Mesothelial cell of epicardium (in vitro differentiated cells): ENCODE measurements at regions not wholly inside any gene's neighbourhood (a gene's known extent, or its start where the extent isn't known, plus 50 kb on each side); places are given as distances from the start of the nearest gene placed in this dataset.

Experiments
- DNase-seq, 2 experiments: peaks; one replicate each; pipeline ENCODE4 v3.0.0; 2021; ENCODE audit warnings: low spot score in 2 of 2; ENCODE audit not compliant: unreplicated experiment in 2 of 2
- H3K27ac Mint-ChIP-seq: 2 replicates; pipeline ENCODE4 v1.8.0; 2021; ENCODE audit warnings: mixed read lengths
- H3K27me3 Mint-ChIP-seq: 2 replicates; pipeline ENCODE4 v1.8.0; 2021; ENCODE audit warnings: low read depth, mixed read lengths
- H3K36me3 Mint-ChIP-seq: 2 replicates; pipeline ENCODE4 v1.8.0; 2021; ENCODE audit warnings: mixed read lengths
- H3K4me1 Mint-ChIP-seq: 2 replicates; pipeline ENCODE4 v1.8.0; 2021; ENCODE audit warnings: mixed read lengths
- H3K4me3 Mint-ChIP-seq: 2 replicates; pipeline ENCODE4 v1.8.0; 2021; ENCODE audit warnings: mild to moderate bottlenecking, moderate library complexity, mixed read lengths
- H3K9me3 Mint-ChIP-seq: 2 replicates; pipeline ENCODE4 v1.8.0; 2021; ENCODE audit warnings: mixed read lengths
- CTCF ChIP-seq: fragments of 200-600 bp; sonication (generic); IDR thresholded peaks from one replicate; pipeline ENCODE4 v1.5.0; 2021; ENCODE audit warnings: antibody characterized with exemption; ENCODE audit not compliant: unreplicated experiment

GRCh38 chr4:123455360-123455759, 58.8 kb downstream of the SPRY1 start:
- Mint-ChIP-seq H3K27ac (no peak overlapping the region), H3K4me1 (peaks cover 9% of the 10 kb centered on the region), H3K27me3 (no peaks in the 10 kb centered on the region), H3K36me3 (peaks cover 5% of the 10 kb centered on the region), H3K4me3 (no peak overlapping the region), H3K9me3 (peaks cover 7% of the 10 kb centered on the region)
- TF ChIP-seq CTCF = no peak
- no peak for DNase-seq

- Mint-ChIP-seq H3K27ac (no peak overlapping the region), H3K4me1 (peaks cover 2% of the 10 kb centered on the region), H3K36me3 (no peaks in the 10 kb centered on the region), H3K9me3 (no peaks in the 10 kb centered on the region), H3K27me3 (no peaks in the 10 kb centered on the region), H3K4me3 (no peak overlapping the region)
- no peak for DNase-seq
- no peak for TF ChIP-seq CTCF
Observed at GRCh38 chr4:123462007-123462406, 65.4 kb downstream of the SPRY1 start.

GRCh38 chr4:123463869-123464268, 67.3 kb downstream of the SPRY1 start:
- H3K4me1 Mint-ChIP-seq = peaks cover 2% of the 10 kb centered on the region
- H3K9me3 Mint-ChIP-seq = no peaks in the 10 kb centered on the region
- TF ChIP-seq CTCF = no peak
- no peak for DNase-seq
- H3K27me3 Mint-ChIP-seq = no peaks in the 10 kb centered on the region
- H3K27ac Mint-ChIP-seq = no peak overlapping the region
- H3K36me3 Mint-ChIP-seq = no peaks in the 10 kb centered on the region
- no peak overlapping the region for H3K4me3 Mint-ChIP-seq

GRCh38 chr4:123465416-123465815, 68.8 kb downstream of the SPRY1 start:
- no peak for DNase-seq
- no peak overlapping the region for H3K4me3 Mint-ChIP-seq
- peaks cover 4% of the 10 kb centered on the region for H3K4me1 Mint-ChIP-seq
- H3K9me3 Mint-ChIP-seq = no peaks in the 10 kb centered on the region
- no peak for TF ChIP-seq CTCF
- no peaks in the 10 kb centered on the region for H3K36me3 Mint-ChIP-seq
- no peak overlapping the region for H3K27ac Mint-ChIP-seq
- H3K27me3 Mint-ChIP-seq = no peaks in the 10 kb centered on the region

GRCh38 chr4:123466080-123466785, 69.6 kb downstream of the SPRY1 start:
- no peaks in the 10 kb centered on the region for H3K9me3 Mint-ChIP-seq
- DNase-seq = no peak
- TF ChIP-seq CTCF = no peak
- no peak overlapping the region for H3K4me3 Mint-ChIP-seq
- H3K4me1 Mint-ChIP-seq = peaks cover 6% of the 10 kb centered on the region
- H3K27me3 Mint-ChIP-seq = no peaks in the 10 kb centered on the region
- no peaks in the 10 kb centered on the region for H3K36me3 Mint-ChIP-seq
- no peak overlapping the region for H3K27ac Mint-ChIP-seq

- no peak for DNase-seq
- no peak overlapping the region for H3K27ac Mint-ChIP-seq
- H3K4me3 Mint-ChIP-seq = no peak overlapping the region
- no peaks in the 10 kb centered on the region for H3K27me3 Mint-ChIP-seq
- H3K4me1 Mint-ChIP-seq = peaks cover 6% of the 10 kb centered on the region
- H3K9me3 Mint-ChIP-seq = no peaks in the 10 kb centered on the region
- H3K36me3 Mint-ChIP-seq = no peaks in the 10 kb centered on the region
- no peak for TF ChIP-seq CTCF
Observed at GRCh38 chr4:123468479-123469031, 72.0 kb downstream of the SPRY1 start.
